GM18519 (cell line): ENCODE measurements at regions not wholly inside any gene's neighbourhood (a gene's known extent, or its start where the extent isn't known, plus 50 kb on each side); places are given as distances from the start of the nearest gene placed in this dataset.
"Not testable (repeated sequence)": the region's sequence is repeated elsewhere in the genome, so short reads cannot be mapped to it uniquely, and the experiment has no call there.

Experiments used
- ATAC-seq: cut with Tn5 transposase; IDR thresholded peaks from one replicate; pipeline ENCODE4 v1.9.1; 2021; ENCODE audit warnings: mild to moderate bottlenecking, moderate library complexity; ENCODE audit not compliant: unreplicated experiment, low FRiP score

- ATAC-seq, result no peak
These were observed 126.0 kb upstream of the TENT5A start for GRCh38 chr6:81878479-81878878.

DNA sequence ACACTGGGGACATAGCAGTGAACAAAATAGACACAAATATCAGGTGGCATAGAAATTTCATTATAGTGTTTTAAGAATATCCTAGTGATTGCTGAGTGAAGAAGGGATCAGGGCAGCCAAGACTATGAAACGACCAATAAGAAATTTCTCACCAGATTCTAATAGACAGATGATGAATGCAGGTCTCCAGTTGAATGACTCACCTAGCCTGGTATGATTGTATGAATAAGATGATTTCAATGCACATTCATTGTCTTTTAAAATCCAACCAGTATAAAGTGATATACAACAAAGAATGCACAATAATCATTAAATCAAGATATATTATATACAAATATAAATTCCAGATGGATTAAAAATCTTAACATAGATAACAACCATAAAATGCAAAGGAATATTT lies 124.5 kb upstream of the TENT5A start:
- no peak for ATAC-seq

- no peak for ATAC-seq
These were observed 123.4 kb upstream of the TENT5A start for GRCh38 chr6:81875782-81876293.

- ATAC-seq, result not testable (repeated sequence)
These were observed 117.4 kb upstream of the TENT5A start for GRCh38 chr6:81869749-81870508.

DNA sequence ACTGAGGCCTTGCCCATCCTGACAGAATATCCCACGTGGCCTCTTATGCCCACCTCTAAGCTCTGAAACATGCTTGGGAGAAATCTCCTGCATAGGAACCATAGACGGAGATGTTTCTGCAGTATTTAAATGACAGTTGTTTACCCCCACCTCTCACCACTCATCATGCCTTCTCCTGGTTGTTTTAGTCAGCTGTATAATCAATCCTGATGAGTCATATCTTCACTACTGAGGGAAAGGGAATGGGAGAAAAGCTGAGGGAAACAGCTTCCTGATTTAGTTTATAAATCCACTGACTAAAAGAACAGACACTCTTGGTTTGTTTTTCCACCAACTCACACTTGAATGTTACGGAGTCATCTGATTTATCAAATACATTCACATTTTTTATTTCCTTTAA lies 113.2 kb upstream of the TENT5A start:
- no peak for ATAC-seq

DNA sequence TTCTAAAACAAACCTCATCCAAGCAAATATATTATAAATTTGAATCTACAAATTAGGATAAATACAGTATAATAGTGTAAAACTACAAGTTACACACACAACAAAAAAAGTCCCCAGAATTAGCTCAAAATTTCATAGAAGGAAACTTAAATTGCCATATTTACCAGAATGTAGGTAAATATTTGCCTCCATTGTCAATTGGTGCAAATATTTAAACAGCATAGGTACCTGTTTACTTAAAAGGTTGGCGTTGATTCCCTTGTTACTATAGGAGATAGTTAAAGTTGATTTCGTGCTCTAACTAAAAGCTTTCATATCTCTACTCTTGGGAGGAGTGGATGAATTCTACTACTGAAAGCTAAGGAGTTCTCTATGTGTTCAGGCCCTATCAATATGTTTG lies 111.6 kb upstream of the TENT5A start:
- ATAC-seq, result no peak

GRCh38 chr6:81863123-81863522 lies 110.6 kb upstream of the TENT5A start:
- ATAC-seq, result no peak

- ATAC-seq, result no peak
These were observed 108.8 kb upstream of the TENT5A start for GRCh38 chr6:81861281-81861680.

GRCh38 chr6:81859884-81860283 lies 107.4 kb upstream of the TENT5A start:
- no peak for ATAC-seq

GRCh38 chr6:81857812-81858211 lies 105.3 kb upstream of the TENT5A start:
- no peak for ATAC-seq

GRCh38 chr6:81856872-81857271 lies 104.4 kb upstream of the TENT5A start:
- ATAC-seq, result no peak

DNA sequence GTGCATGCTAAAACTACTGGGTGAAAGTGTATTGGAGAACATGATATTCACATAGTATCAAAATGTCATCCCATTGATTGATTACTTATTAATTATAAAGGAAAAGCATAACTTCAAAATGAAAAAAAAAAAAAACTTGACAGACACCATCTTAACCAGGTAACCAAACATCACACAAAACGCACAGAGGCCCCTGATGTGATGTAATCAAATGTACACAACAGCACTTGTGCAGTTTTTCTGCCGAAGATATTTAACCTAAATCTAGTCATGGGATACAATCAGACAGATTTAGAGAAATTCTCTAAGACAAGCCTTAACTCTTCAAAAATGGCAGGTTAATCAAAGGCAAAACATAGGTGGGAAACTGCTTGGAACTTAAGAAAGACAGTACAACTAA lies 102.0 kb upstream of the TENT5A start:
- ATAC-seq, result no peak

DNA sequence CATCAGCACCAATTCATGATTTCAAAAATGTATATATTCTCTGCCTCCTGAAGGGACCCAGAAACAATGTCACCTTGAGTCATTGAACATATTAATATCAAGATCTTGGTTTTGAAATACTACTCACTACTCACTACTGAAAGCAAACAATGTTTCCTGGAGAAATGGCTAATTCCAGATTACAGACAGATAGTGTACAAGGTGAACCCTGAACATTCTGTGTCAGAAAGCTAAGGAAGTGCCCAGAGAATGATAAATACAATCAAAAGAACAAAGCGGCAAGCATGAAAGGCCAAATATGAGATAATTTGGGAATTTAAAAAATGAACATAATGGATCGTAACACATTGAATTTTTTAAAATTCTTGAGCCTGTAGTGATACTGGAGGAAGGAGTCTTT lies 101.5 kb upstream of the TENT5A start:
- no peak for ATAC-seq

GRCh38 chr6:81849248-81849647 lies 96.8 kb upstream of the TENT5A start:
- no peak for ATAC-seq

GRCh38 chr6:81847866-81848265 lies 95.4 kb upstream of the TENT5A start:
- no peak for ATAC-seq

- no peak for ATAC-seq
These were observed 92.2 kb upstream of the TENT5A start for GRCh38 chr6:81844686-81845085.

- ATAC-seq, result no peak
These were observed 90.8 kb upstream of the TENT5A start for GRCh38 chr6:81843302-81843701.

- ATAC-seq, result no peak
These were observed 89.8 kb upstream of the TENT5A start for GRCh38 chr6:81842254-81842653.

DNA sequence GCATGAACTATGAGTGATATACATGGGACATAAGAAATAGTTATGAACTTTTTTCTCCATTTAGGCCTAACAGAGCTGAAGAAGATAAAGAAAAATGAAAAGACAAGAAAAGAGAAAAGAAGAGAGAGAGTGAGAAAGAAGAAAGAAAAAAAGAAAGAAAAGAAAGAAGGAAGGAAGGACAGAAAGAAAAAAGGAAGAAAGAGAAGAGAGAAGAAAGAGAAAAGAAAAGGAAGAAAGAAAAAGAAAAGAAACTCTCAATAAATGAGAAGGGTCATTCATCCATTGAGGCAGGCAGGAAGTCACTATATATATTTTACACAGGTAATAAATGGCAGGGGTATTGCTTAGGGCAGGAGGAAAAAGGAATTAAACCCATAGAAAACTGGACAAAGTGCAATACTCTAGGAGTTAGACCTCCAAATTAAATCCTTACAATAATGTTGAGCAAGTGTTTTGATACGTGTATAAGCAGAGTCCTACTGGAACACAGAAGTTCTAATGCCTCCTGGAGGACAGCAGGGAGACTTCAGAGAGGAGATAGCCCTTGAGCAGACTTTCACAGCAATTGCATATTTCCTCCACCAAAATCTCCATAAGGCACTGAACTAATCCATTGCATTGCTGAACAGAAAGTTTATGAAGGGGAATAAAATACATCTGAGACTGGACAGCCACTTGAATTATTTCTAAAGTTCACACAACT lies 86.4 kb upstream of the TENT5A start:
- no peak for ATAC-seq

DNA sequence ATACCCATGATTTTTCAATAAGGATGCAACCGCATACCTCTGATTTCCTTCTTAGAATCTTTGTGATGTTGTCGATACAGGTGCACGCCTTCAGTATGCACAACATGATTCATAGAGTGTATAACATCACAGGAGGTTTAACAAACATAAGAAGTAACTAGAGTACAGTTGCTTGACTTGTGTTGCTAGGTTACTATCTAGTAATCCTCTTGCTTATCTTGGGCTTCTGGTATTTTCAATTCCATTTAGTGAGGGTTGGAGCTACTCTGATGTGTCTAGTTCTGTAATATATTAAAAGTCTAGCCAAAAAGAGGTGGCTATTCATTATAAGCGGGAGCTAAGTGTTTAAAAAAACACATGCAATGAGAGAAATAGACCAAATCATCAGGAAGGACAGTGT lies 85.5 kb upstream of the TENT5A start:
- ATAC-seq, result no peak

- ATAC-seq, result no peak
These were observed 81.7 kb upstream of the TENT5A start for GRCh38 chr6:81834141-81834681.

DNA sequence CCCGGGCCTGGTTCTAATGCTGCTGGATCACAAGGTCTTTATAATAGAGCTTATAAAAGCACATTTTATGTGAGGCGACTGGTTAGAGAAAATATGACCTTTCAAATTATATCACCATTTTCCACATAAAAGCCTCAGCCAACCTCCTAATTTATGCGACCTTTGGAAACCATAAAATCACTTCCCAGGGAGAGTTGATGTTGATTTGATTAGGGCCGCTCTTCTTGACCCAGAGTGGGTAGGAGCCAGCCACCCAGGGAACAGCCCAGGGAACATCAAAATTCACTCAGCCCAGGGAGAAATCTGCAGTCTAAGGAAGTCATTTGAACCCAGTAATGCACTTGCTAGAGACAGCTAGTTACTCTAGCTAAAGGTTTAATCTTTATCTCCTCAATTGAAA lies 79.8 kb upstream of the TENT5A start:
- ATAC-seq, result no peak
